Adrenal gland (tissue), 9 donors: ENCODE measurements at regions not wholly inside any gene's neighbourhood (a gene's known extent, or its start where the extent isn't known, plus 50 kb on each side); places are given as distances from the start of the nearest gene placed in this dataset.
"Not testable (repeated sequence)": the region's sequence is repeated elsewhere in the genome, so short reads cannot be mapped to it uniquely, and the experiment has no call there.

Source experiments
- DNase-seq, 7 donors: peaks; one replicate each; pipeline ENCODE4 v3.0.0-alpha.2; 2019 to 2020
- H3K27ac ChIP-seq, 5 donors: fragments of 200-600 bp; sonication (generic) in 4 of 5; 1 replicate in 3 of 5; 2 replicates in 2 of 5; pipeline versions ENCODE4 v1.5.1 to v1.8.0; 2016 to 2020; ENCODE audit warnings: mild to moderate bottlenecking in 1 of 5
- H3K27me3 ChIP-seq: fragments of 200-600 bp; 2 replicates; pipeline ENCODE4 v1.8.0; 2021
- H3K36me3 ChIP-seq, 2 donors: fragments of 200-600 bp; replicated peaks in 1 of 2; 1 replicate in 1 of 2; 2 replicates in 1 of 2; pipeline versions ENCODE4 v1.5.1 to v1.8.0; 2018 to 2022
- H3K4me1 ChIP-seq, 2 donors: fragments of 200-600 bp; replicated peaks in 1 of 2; 1 replicate in 1 of 2; 2 replicates in 1 of 2; pipeline versions ENCODE4 v1.5.1 to v1.8.0; 2018 to 2021
- H3K4me3 ChIP-seq, 4 donors: fragments of 200-600 bp; sonication (generic) in 3 of 4; one replicate each; pipeline ENCODE4 v1.5.1; 2016 to 2018
- H3K9me3 ChIP-seq, 3 donors: fragments of 200-600 bp; sonication (generic) in 1 of 3; replicated peaks in 1 of 3; 1 replicate in 2 of 3; 2 replicates in 1 of 3; pipeline versions ENCODE4 v1.5.1 to v1.8.0; 2016 to 2021
- POLR2A ChIP-seq, 2 donors: fragments of 450-650 bp; IDR thresholded peaks; one replicate each; pipeline ENCODE4 v1.6.1; 2017; ENCODE audit warnings: antibody characterized with exemption in 2 of 2, mild to moderate bottlenecking in 2 of 2, moderate library complexity in 1 of 2
- WGBS, 4 donors: extraction: QIAGEN DNeasy Blood & Tissue Kit in 2 of 4; methylation state at CpG; one replicate each; pipeline versions ENCODE4 v1.1.5 to v1.1.7; 2013 to 2017; 5-methylcytosine and 5-hydroxymethylcytosine counted together
- intact Hi-C, 2 donors: fragments of 100-400 bp; cut with DNase I; formaldehyde crosslinking; loops; one replicate each; pipeline versions ENCODE4 v1.14.1 to v1.15.0; 2022 to 2023
- TF ChIP-seq, protein P1 (sequence below), 6 experiments: fragments of 450-650 bp in 4 of 6; fragments of 200-600 bp in 2 of 6; sonication (generic) in 1 of 6; IDR thresholded peaks; 1 replicate in 5 of 6; 2 replicates in 1 of 6; pipeline versions ENCODE4 v1.5.1 to v1.8.0; 2016 to 2021; ENCODE audit warnings: antibody characterized with exemption in 6 of 6, mild to moderate bottlenecking in 2 of 6, moderate library complexity in 1 of 6
- donor health status: healthy with polysubstance abuse.
- donor health status: Bipolar disorder and iron deficiency.
- donor health status: DM: yes; HTN: yes; CAD: no.
- donor health status: DM: no; HTN: no; CAD: no.
- donor health status: DM: no; HTN: no; CAD: no.

DNA sequence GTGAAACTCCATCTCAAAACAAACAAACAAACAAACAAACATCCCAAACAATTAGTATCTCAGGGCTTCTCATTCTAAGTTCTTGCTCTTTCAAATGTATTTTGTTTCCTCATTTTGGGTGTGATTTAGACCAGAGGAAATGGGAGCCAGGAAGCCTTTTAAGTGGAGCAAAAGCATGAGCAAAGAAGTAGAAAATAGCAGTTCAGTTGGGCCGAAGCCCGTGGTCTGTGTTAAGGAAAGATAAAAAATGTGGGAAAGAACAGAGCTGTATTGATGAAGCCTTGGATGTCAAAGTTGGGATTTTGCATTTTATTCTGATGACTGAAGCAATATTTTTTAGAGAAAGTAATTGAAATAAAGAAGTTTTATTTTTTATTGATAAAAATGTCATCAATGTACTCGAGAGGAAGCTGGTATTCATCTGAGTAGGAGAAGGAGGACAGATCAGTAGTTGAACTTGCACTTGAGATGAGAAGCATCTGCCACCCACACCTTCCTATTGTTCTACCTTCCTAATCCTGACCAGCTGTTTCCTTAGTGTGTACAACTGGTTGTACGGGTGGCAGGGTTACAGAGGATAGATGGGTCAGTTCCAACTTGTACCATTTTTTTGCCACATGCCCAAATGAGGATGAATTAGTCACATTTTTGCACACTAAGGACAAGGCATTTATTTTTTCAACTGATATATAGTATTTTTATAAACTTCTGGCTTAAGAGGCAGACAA is 56.1 kb downstream of the KIAA0408 start:
- Histone ChIP-seq H3K27me3 (no peaks in the 10 kb centered on the region), H3K36me3 (no peaks in the 10 kb centered on the region), H3K4me3 (no peak overlapping the region), H3K9me3 (no peaks in the 10 kb centered on the region), H3K27ac (no peak overlapping the region), H3K4me1 (no peaks in the 10 kb centered on the region)
- no peak for TF ChIP-seq POLR2A (IDR thresholded peaks at IDR 0.05)
- TF ChIP-seq, protein P1, sequence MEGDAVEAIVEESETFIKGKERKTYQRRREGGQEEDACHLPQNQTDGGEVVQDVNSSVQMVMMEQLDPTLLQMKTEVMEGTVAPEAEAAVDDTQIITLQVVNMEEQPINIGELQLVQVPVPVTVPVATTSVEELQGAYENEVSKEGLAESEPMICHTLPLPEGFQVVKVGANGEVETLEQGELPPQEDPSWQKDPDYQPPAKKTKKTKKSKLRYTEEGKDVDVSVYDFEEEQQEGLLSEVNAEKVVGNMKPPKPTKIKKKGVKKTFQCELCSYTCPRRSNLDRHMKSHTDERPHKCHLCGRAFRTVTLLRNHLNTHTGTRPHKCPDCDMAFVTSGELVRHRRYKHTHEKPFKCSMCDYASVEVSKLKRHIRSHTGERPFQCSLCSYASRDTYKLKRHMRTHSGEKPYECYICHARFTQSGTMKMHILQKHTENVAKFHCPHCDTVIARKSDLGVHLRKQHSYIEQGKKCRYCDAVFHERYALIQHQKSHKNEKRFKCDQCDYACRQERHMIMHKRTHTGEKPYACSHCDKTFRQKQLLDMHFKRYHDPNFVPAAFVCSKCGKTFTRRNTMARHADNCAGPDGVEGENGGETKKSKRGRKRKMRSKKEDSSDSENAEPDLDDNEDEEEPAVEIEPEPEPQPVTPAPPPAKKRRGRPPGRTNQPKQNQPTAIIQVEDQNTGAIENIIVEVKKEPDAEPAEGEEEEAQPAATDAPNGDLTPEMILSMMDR (IDR thresholded peaks at IDR 0.05), result no peak
- intact Hi-C loops, result no loop called here
- no peak for DNase-seq
- WGBS, 4 donors, result 66 to 78% (median 74%) methylated on average over 4 of the region's 4 CpGs

DNA sequence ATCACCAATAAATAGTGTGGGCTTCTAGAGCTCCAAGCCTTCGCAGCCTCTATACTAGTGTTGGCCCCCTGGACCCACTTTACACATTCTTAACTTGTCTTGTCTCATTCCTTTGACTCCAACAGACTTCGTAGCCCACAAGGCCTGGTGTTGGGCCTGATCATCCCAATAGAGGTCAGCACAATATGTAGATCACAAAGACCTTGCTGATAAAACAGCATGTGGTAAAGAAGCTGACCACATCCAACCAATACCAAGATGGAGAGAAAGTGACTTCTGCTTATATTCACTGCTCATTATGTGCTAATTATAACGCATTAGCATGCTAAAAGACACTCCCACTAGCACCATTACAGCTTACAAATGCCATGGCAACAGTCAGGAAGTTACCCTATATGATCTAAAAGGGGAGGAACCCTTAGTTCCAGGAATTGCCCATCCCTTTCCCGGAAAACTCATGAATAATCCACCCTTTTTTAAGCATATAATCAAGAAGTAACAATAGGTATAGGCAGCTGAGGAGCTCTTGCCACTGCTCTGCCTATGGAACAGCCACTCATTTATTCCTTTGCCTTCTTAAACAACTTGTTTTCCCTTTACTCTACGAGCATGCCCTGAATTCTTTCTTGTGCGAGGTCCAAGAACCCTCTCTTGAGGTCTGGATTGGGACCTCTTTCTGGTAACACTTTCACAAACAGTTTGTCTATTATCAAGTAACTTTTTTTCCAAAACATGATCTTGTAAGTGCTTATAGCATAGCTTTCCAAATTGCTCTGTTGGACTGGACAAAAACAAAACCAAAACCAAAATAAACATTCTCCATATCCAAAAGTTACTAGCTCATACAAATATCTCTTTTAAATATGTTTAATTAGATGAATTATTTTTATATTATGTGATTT is 54.6 kb upstream of the ECHDC1 start:
- Histone ChIP-seq H3K36me3 (no peaks in the 10 kb centered on the region), H3K27ac (no peak overlapping the region), H3K9me3 (no peaks in the 10 kb centered on the region), H3K4me3 (peak overlapping the region in 1 of 4 donors; percentile 9), H3K27me3 (no peaks in the 10 kb centered on the region), H3K4me1 (no peaks in the 10 kb centered on the region)
- TF ChIP-seq POLR2A (IDR thresholded peaks at IDR 0.05), result no peak
- TF ChIP-seq, protein P1 (IDR thresholded peaks at IDR 0.05), result no peak
- intact Hi-C loops, result no loop called here
- WGBS, 4 donors, result 73 to 85% (median 78%) methylated on average over 6 of the region's 6 CpGs
- no peak for DNase-seq

DNA sequence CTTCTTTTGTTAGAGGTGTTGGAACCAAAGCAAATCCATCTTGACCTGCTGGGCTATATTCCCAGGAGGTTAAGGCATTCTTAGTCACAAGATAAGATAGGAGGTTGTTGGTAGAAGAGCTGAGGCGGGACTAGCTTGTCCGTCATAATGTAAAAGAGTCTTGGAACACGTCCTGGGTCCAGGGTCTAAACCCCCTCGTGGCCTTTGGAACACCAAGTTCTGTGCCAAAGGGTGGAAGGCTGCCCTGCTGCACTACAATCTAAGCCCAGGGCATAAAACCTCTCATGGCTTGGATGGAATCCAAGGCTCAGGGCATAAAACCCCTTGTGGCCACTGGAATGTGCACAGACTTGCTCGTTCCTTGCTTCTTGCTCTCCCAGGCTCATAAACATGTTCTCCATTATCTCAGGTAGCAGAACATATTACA is 53.8 kb upstream of the ECHDC1 start:
- H3K4me1 ChIP-seq, intact Hi-C loops, H3K9me3 ChIP-seq: not testable (repeated sequence)

More for the DNA sequence above, 53.8 kb upstream of the ECHDC1 start:
- H3K27ac ChIP-seq, H3K4me3 ChIP-seq, H3K36me3 ChIP-seq, DNase-seq, H3K27me3 ChIP-seq: not testable (repeated sequence)
- 65 to 74% (median 70%) methylated on average over 5 of the region's 5 CpGs for WGBS, 4 donors
